Neural progenitor cell (in vitro differentiated cells): ENCODE measurements at regions not wholly inside any gene's neighbourhood (a gene's known extent, or its start where the extent isn't known, plus 50 kb on each side); places are given as distances from the start of the nearest gene placed in this dataset.

Source experiments
- DNase-seq: peaks from one replicate; pipeline ENCODE4 v3.0.0-alpha.2; 2016; ENCODE audit warnings: low spot score
- H2AFZ ChIP-seq: fragments of 200-600 bp; sonication (generic); replicated peaks from 2 replicates; pipeline ENCODE4 v1.6.1; 2016; ENCODE audit warnings: antibody characterized with exemption
- H3F3A ChIP-seq: fragments of 200-600 bp; sonication (generic); 2 replicates; pipeline ENCODE4 v1.6.1; 2016; ENCODE audit warnings: antibody characterized with exemption, low read depth
- H3K27ac ChIP-seq: fragments of 200-600 bp; sonication (generic); 2 replicates; pipeline ENCODE4 v1.5.1; 2016; ENCODE audit warnings: mild to moderate bottlenecking
- H3K27me3 ChIP-seq: fragments of 200-600 bp; sonication (generic); 2 replicates; pipeline ENCODE4 v1.6.1; 2016; ENCODE audit warnings: mild to moderate bottlenecking, moderate library complexity
- H3K36me3 ChIP-seq: fragments of 200-600 bp; sonication (generic); 2 replicates; pipeline ENCODE4 v1.5.1; 2016
- H3K4me1 ChIP-seq: fragments of 200-600 bp; sonication (generic); 2 replicates; pipeline ENCODE4 v1.6.1; 2016; ENCODE audit warnings: mixed run types
- H3K4me2 ChIP-seq: fragments of 200-600 bp; sonication (generic); 2 replicates; pipeline ENCODE4 v1.6.1; 2016
- H3K4me3 ChIP-seq: fragments of 200-600 bp; sonication (generic); 2 replicates; pipeline ENCODE4 v1.5.1; 2016
- H3K79me2 ChIP-seq: fragments of 200-600 bp; sonication (generic); 2 replicates; pipeline ENCODE4 v1.6.1; 2016; ENCODE audit warnings: low read depth
- H3K9ac ChIP-seq: fragments of 200-600 bp; sonication (generic); 2 replicates; pipeline ENCODE4 v1.6.1; 2016
- H3K9me3 ChIP-seq: fragments of 200-600 bp; sonication (generic); 2 replicates; pipeline ENCODE4 v1.5.1; 2016; ENCODE audit warnings: low read depth
- H4K20me1 ChIP-seq: fragments of 200-600 bp; sonication (generic); 2 replicates; pipeline ENCODE4 v1.6.1; 2016; ENCODE audit warnings: low read depth
- H3K27ac Mint-ChIP-seq: 3 replicates; pipeline ENCODE4 v1.8.0; 2021; ENCODE audit warnings: mixed read lengths
- H3K27me3 Mint-ChIP-seq: 2 replicates; pipeline ENCODE4 v1.8.0; 2022; ENCODE audit warnings: low read depth, mild to moderate bottlenecking, inconsistent platforms, moderate library complexity, mixed read lengths; ENCODE audit not compliant: insufficient read depth
- H3K36me3 Mint-ChIP-seq: 3 replicates; pipeline ENCODE4 v1.8.0; 2021; ENCODE audit warnings: mixed read lengths
- H3K4me1 Mint-ChIP-seq: 3 replicates; pipeline ENCODE4 v1.8.0; 2021; ENCODE audit warnings: mixed read lengths
- H3K4me3 Mint-ChIP-seq: 3 replicates; pipeline ENCODE4 v1.8.0; 2021; ENCODE audit warnings: mild to moderate bottlenecking, moderate library complexity, mixed read lengths
- H3K9me3 Mint-ChIP-seq: 3 replicates; pipeline ENCODE4 v1.8.0; 2020; ENCODE audit warnings: mixed read lengths
- EZH2 ChIP-seq: fragments of 200-600 bp; sonication (generic); IDR thresholded peaks from 2 replicates; pipeline ENCODE4 v1.6.1; 2017; ENCODE audit warnings: antibody characterized with exemption, mild to moderate bottlenecking, moderate library complexity
- EZH2phosphoT487 ChIP-seq: fragments of 200-600 bp; sonication (generic); IDR thresholded peaks from 2 replicates; pipeline ENCODE4 v1.6.1; 2017; ENCODE audit warnings: antibody characterized with exemption
- TF ChIP-seq, protein P1 (sequence below): fragments of 200-600 bp; sonication (generic); IDR thresholded peaks from 2 replicates; pipeline ENCODE4 v1.5.1; 2017; ENCODE audit warnings: antibody characterized with exemption, mild to moderate bottlenecking

DNA sequence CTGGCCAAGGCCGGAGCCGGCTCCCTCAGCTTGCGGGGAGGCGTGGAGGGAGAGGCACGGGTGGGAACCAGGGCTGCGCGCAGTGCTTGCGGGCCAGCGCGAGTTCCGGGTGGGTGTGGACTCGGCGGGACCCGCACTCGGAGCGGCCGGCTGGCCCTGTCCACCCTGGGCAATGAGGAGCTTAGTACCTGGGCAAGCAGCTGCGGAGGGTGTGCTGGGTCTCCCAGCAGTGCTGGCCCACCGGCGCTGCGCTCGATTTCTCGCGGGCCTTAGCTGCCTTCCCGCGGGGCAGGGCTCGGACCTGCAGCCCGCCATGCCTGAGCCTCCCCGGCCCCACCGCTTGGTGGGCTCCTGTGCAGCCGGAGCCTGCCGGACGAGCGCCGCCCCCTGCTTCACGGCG is 91.4 kb upstream of the MAN1A1 start:
- no peaks in the 10 kb centered on the region for H3K27me3 ChIP-seq
- no peak overlapping the region for H3K4me2 ChIP-seq
- no peak for DNase-seq
- no peak overlapping the region for H3K27ac ChIP-seq
- no peak overlapping the region for H2AFZ ChIP-seq
- no peaks in the 10 kb centered on the region for H3K36me3 ChIP-seq
- no peaks in the 10 kb centered on the region for H3K4me1 ChIP-seq
- no peak overlapping the region for H3K4me3 ChIP-seq
- H3K9me3 Mint-ChIP-seq = peaks cover 8% of the 10 kb centered on the region
- H3K27ac Mint-ChIP-seq = no peak overlapping the region
- no peak overlapping the region for H3K4me3 Mint-ChIP-seq
- no peaks in the 10 kb centered on the region for H3K79me2 ChIP-seq
- H3K27me3 Mint-ChIP-seq = no peaks in the 10 kb centered on the region
- no peaks in the 10 kb centered on the region for H4K20me1 ChIP-seq
- H3F3A ChIP-seq = no peaks in the 10 kb centered on the region
- H3K36me3 Mint-ChIP-seq = no peaks in the 10 kb centered on the region
- no peaks in the 10 kb centered on the region for H3K9me3 ChIP-seq
- TF ChIP-seq EZH2 (no peak), EZH2phosphoT487 (no peak)
- TF ChIP-seq, protein P1, sequence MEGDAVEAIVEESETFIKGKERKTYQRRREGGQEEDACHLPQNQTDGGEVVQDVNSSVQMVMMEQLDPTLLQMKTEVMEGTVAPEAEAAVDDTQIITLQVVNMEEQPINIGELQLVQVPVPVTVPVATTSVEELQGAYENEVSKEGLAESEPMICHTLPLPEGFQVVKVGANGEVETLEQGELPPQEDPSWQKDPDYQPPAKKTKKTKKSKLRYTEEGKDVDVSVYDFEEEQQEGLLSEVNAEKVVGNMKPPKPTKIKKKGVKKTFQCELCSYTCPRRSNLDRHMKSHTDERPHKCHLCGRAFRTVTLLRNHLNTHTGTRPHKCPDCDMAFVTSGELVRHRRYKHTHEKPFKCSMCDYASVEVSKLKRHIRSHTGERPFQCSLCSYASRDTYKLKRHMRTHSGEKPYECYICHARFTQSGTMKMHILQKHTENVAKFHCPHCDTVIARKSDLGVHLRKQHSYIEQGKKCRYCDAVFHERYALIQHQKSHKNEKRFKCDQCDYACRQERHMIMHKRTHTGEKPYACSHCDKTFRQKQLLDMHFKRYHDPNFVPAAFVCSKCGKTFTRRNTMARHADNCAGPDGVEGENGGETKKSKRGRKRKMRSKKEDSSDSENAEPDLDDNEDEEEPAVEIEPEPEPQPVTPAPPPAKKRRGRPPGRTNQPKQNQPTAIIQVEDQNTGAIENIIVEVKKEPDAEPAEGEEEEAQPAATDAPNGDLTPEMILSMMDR = no peak
- H3K9ac ChIP-seq = no peak overlapping the region
- H3K4me1 Mint-ChIP-seq = peaks cover 8% of the 10 kb centered on the region

DNA sequence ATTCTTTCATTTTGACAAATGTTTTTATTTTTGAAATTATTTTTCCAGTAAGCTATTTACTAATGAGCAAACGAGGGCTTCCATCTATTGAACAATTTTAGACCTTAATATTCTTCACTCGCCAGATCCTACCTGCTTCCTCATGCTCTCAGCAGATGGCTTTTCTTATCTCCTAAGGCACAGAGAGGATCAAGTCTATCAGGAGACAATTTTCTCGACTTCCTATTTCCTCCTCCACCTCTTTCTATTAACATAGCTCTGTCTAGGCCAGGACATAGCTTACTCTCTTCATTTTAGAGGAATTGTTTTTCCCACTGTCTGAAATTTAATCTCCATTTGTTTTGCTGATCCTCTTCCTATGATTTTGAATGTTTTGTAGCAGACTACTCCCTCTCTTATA is 87.0 kb upstream of the MAN1A1 start:
- Histone ChIP-seq H3K36me3 (no peaks in the 10 kb centered on the region), H3K9ac (no peak overlapping the region), H3K9me3 (no peaks in the 10 kb centered on the region), H3K4me1 (no peaks in the 10 kb centered on the region), H3K27me3 (no peaks in the 10 kb centered on the region), H3K27ac (no peak overlapping the region), H2AFZ (no peak overlapping the region), H4K20me1 (no peaks in the 10 kb centered on the region), H3F3A (no peaks in the 10 kb centered on the region), H3K4me2 (no peak overlapping the region), H3K79me2 (no peaks in the 10 kb centered on the region), H3K4me3 (no peak overlapping the region)
- Mint-ChIP-seq H3K36me3 (no peaks in the 10 kb centered on the region), H3K9me3 (no peaks in the 10 kb centered on the region), H3K4me1 (no peaks in the 10 kb centered on the region), H3K27ac (no peak overlapping the region), H3K4me3 (no peak overlapping the region), H3K27me3 (no peaks in the 10 kb centered on the region)
- no peak for DNase-seq
- no peak for TF ChIP-seq EZH2phosphoT487
- TF ChIP-seq, protein P1 = no peak
- no peak for TF ChIP-seq EZH2

DNA sequence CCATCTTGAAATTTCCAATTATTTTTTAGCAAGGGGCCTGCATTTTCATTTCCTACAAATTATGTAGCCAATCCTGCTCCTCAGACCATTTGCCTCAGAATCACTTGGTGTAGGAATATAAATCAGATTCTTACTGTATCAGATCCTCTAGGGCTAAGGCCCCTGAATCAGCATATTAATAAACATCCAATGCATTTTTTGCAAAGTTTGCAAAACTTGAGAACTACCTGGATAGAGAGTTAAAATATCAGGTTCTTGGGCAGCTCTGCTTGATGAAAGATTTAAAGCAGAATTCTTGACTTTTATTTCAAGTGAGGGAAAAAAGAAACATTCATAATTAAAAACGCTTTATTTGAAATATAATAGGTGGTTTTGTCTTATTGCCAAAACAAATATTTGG is 82.2 kb upstream of the MAN1A1 start:
- no peaks in the 10 kb centered on the region for H3K79me2 ChIP-seq
- H3K36me3 ChIP-seq = no peaks in the 10 kb centered on the region
- no peaks in the 10 kb centered on the region for H3K4me1 Mint-ChIP-seq
- H3K27me3 Mint-ChIP-seq = no peaks in the 10 kb centered on the region
- no peaks in the 10 kb centered on the region for H3K9me3 Mint-ChIP-seq
- H3K4me3 Mint-ChIP-seq = no peak overlapping the region
- no peak overlapping the region for H3K27ac Mint-ChIP-seq
- no peaks in the 10 kb centered on the region for H3K27me3 ChIP-seq
- no peak overlapping the region for H3K27ac ChIP-seq
- H3K36me3 Mint-ChIP-seq = no peaks in the 10 kb centered on the region
- no peaks in the 10 kb centered on the region for H3K4me1 ChIP-seq
- no peaks in the 10 kb centered on the region for H3F3A ChIP-seq
- H3K4me2 ChIP-seq = no peak overlapping the region
- H3K4me3 ChIP-seq = no peak overlapping the region
- H4K20me1 ChIP-seq = no peaks in the 10 kb centered on the region
- no peaks in the 10 kb centered on the region for H3K9me3 ChIP-seq
- H2AFZ ChIP-seq = no peak overlapping the region
- H3K9ac ChIP-seq = no peak overlapping the region
- no peak for DNase-seq
- TF ChIP-seq, protein P1 = no peak
- no peak for TF ChIP-seq EZH2

DNA sequence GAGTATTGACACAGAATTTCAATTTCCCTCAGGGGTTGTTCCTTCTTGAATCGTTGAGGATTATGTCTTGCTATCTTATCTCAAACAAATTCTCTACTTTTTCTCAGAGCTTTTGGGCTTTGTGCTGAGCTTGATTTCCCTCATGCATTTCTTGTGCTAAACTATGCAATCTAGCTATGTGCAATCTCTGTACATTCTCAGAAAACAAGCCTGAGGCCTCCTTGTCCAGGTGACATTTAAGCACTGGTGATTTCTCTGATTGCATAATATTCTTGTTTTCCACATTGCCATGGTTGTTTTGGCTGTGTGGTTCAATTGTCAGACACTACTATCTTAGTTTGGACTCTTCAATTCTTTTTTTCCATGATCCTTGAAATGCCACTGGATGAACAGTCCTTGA is 81.2 kb upstream of the MAN1A1 start:
- TF ChIP-seq, protein P1 = no peak
- no peak for TF ChIP-seq EZH2phosphoT487
- TF ChIP-seq EZH2 = no peak
- no peaks in the 10 kb centered on the region for H3K36me3 Mint-ChIP-seq
- H3K36me3 ChIP-seq = no peaks in the 10 kb centered on the region
- H3K27ac Mint-ChIP-seq = no peak overlapping the region
- no peaks in the 10 kb centered on the region for H3K27me3 Mint-ChIP-seq
- DNase-seq = no peak
- no peaks in the 10 kb centered on the region for H3K4me1 Mint-ChIP-seq
- H2AFZ ChIP-seq = no peak overlapping the region
- H3K4me3 Mint-ChIP-seq = no peak overlapping the region
- no peak overlapping the region for H3K4me2 ChIP-seq
- no peaks in the 10 kb centered on the region for H3K4me1 ChIP-seq
- H3F3A ChIP-seq = no peaks in the 10 kb centered on the region
- no peak overlapping the region for H3K9ac ChIP-seq
- no peak overlapping the region for H3K4me3 ChIP-seq
- H3K27ac ChIP-seq = no peak overlapping the region
- H3K79me2 ChIP-seq = no peaks in the 10 kb centered on the region
- no peaks in the 10 kb centered on the region for H3K9me3 ChIP-seq
- no peaks in the 10 kb centered on the region for H4K20me1 ChIP-seq
- no peaks in the 10 kb centered on the region for H3K27me3 ChIP-seq
- H3K9me3 Mint-ChIP-seq = no peaks in the 10 kb centered on the region
